ENCODE measurements at regions not wholly inside any gene's neighbourhood (a gene's known extent, or its start where the extent isn't known, plus 50 kb on each side); places are given as distances from the start of the nearest gene placed in this dataset.

DNA sequence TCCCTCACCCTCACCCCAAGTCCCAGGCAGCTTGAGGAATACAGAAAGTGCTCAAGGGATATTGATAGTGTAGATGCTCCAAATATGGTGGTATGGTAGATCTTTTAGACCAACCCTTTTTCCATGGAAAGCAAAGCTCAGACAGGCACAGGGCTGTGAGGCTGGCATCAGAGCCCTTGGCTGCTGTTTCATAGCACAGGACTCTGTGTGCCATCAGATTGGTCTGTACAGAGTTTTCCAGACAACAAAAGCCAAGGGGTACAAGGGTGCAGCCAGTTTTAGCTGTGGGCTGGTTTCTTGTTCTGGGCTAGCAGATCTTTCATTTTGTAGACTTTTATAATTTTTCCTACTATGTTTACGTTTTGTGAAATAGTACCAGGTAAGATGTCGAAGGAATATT lies 296.9 kb upstream of the TNP1 start:
- Histone ChIP-seq H3K4me1 (ENCODE audit: control insufficient read depth, insufficient read depth, low read length) (peaks cover 7% of the 10 kb centered on the region), H3K36me3 (ENCODE audit: control insufficient read depth, insufficient read depth, low read length) (no peaks in the 10 kb centered on the region), H3K9me3 (replicated peaks; ENCODE audit: control insufficient read depth, low read depth, low read length) (no peaks in the 10 kb centered on the region), H3K27me3 (ENCODE audit: control insufficient read depth, insufficient read depth, low read length) (peaks cover 9% of the 10 kb centered on the region), H3K27ac (ENCODE audit: low read length) (no peak overlapping the region), H3K4me3 (ENCODE audit: low read length) (no peak overlapping the region)
- WGBS (ENCODE audit: insufficient coverage): no CpG with 5 or more reads among the region's 2 CpGs
- no peak for DNase-seq

DNA sequence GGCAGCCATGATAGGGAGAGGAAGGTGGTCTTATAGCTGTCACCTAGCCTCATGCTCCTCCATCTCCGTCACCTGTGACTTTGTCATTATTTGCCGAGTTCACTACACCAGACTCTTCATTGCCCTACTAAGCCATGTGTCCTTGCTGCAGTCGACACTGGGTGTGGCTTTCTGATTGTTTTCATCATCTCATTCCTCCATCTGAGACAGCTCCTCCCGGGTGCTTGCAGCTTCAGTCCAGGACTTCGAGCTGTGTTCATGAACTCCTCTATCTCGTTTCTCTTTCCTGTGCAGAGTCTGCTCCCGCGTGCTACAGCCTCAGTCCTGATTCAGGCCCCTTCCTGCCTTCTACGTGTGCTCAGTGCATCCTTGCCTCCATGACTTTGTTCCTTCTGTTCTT lies 295.1 kb upstream of the TNP1 start:
- no peak for DNase-seq
- Histone ChIP-seq H3K27me3 (ENCODE audit: control insufficient read depth, insufficient read depth, low read length) (peaks cover 9% of the 10 kb centered on the region), H3K36me3 (ENCODE audit: control insufficient read depth, insufficient read depth, low read length) (no peaks in the 10 kb centered on the region), H3K4me3 (ENCODE audit: low read length) (no peak overlapping the region), H3K4me1 (ENCODE audit: control insufficient read depth, insufficient read depth, low read length) (no peaks in the 10 kb centered on the region), H3K9me3 (replicated peaks; ENCODE audit: control insufficient read depth, low read depth, low read length) (no peaks in the 10 kb centered on the region), H3K27ac (ENCODE audit: low read length) (no peak overlapping the region)
- WGBS (ENCODE audit: insufficient coverage): 81% methylated on average over 9 of the region's 9 CpGs

DNA sequence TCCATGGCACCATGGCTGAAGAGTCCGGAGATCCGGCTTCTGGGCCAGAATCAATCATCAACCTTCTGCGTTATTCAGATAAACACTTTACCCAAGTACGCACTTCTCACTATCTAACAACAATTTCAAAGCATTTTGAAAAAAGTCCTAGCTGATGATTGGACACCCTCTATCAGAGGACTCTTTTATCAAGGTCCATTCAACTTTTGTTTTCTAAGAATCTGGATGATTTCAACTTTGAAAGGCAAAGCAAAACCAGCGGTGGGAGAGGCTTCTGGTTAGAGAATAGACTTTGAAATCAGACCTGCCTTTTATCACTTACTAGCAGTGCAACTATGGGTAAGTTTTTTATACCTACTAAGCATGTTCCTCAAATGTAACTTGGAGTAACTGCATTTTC lies 293.6 kb upstream of the TNP1 start:
- H3K4me3 ChIP-seq (ENCODE audit: low read length): no peak overlapping the region
- no peak overlapping the region for H3K27ac ChIP-seq (ENCODE audit: low read length)
- H3K4me1 ChIP-seq (ENCODE audit: control insufficient read depth, insufficient read depth, low read length): no peaks in the 10 kb centered on the region
- H3K27me3 ChIP-seq (ENCODE audit: control insufficient read depth, insufficient read depth, low read length): peaks cover 9% of the 10 kb centered on the region
- 100% methylated on average over 2 of the region's 5 CpGs for WGBS (ENCODE audit: insufficient coverage)
- no peaks in the 10 kb centered on the region for H3K9me3 ChIP-seq (replicated peaks; ENCODE audit: control insufficient read depth, low read depth, low read length)
- no peak for DNase-seq
- no peaks in the 10 kb centered on the region for H3K36me3 ChIP-seq (ENCODE audit: control insufficient read depth, insufficient read depth, low read length)

DNA sequence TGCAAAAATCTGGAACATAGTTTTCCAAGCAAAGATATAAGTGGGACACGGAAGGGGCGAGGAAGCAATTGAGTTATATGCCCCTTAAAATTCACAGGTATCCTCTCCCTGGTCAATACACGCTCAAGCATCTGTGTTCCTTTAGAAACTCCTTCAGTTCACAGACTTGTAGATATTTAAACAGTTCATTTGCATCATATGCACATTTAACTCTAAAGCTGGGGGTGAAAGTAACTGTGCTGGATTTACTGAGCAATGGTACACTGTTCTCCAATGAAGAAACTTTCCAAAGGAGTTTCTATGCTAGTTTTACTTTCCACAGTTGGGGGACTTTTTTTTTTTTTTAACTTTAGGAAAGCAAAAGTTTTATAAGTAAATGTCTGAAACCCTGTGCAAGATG lies 293.0 kb upstream of the TNP1 start:
- H3K27me3 ChIP-seq (ENCODE audit: control insufficient read depth, insufficient read depth, low read length): peaks cover 9% of the 10 kb centered on the region
- DNase-seq: no peak
- H3K9me3 ChIP-seq (replicated peaks; ENCODE audit: control insufficient read depth, low read depth, low read length): no peaks in the 10 kb centered on the region
- H3K4me1 ChIP-seq (ENCODE audit: control insufficient read depth, insufficient read depth, low read length): no peaks in the 10 kb centered on the region
- H3K4me3 ChIP-seq (ENCODE audit: low read length): no peak overlapping the region
- H3K27ac ChIP-seq (ENCODE audit: low read length): no peak overlapping the region
- no peaks in the 10 kb centered on the region for H3K36me3 ChIP-seq (ENCODE audit: control insufficient read depth, insufficient read depth, low read length)
- no CpG with 5 or more reads among the region's 3 CpGs for WGBS (ENCODE audit: insufficient coverage)

DNA sequence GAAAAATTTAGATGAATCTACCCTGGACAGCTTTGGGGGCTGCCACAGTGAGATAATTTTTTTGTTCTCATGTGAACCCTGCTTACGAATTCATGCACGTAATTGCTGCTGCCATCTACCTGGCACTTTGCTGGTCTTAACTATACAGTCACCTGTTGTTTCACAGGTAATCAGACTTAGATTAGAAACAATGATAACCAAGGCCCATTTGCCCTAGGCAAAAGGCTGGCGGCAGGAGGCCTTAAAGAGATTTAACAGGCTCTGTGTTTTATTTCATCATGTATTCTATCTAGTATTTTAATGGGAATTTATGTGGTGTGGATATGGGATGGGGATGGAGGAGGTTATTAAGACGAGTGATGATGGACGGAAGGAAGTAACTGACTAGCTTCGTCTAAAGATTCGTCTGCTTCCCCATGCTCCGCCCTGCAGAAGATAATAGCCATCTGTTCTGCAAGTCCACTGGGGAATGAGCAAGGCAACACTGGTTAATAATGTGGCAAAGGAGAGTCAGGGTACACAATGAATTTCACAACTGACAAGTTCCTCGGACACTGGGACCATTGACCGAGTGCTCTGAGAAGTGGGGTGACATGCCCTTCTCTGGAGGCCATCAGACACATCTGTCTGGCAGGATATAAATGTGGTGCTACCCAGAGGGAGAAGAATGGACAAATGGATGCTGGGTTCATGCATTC lies 291.8 kb upstream of the TNP1 start:
- DNase-seq: no peak
- Histone ChIP-seq H3K4me1 (ENCODE audit: control insufficient read depth, insufficient read depth, low read length) (no peaks in the 10 kb centered on the region), H3K36me3 (ENCODE audit: control insufficient read depth, insufficient read depth, low read length) (no peaks in the 10 kb centered on the region), H3K4me3 (ENCODE audit: low read length) (no peak overlapping the region), H3K9me3 (replicated peaks; ENCODE audit: control insufficient read depth, low read depth, low read length) (no peaks in the 10 kb centered on the region), H3K27me3 (ENCODE audit: control insufficient read depth, insufficient read depth, low read length) (peaks cover 6% of the 10 kb centered on the region), H3K27ac (ENCODE audit: low read length) (no peak overlapping the region)
- 68% methylated on average over 9 of the region's 10 CpGs for WGBS (ENCODE audit: insufficient coverage)

DNA sequence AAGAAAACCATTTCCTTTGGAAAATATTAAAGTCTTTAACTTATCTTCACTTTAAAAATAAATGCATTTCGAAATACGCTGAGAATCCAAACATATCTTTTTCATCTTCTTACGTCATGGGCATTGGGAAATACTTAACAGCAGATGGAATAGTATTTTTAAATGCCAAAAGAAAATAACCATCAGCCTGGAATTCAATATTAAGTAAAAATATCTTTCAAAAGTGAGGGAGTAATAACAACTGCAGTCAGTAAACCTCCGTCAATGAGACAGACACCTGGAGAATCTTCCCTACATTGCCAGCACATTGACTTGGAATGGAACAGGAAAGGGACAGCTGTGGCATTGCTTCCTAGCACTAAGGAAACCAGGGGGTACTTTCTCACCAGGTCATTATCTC lies 290.4 kb upstream of the TNP1 start:
- WGBS (ENCODE audit: insufficient coverage): no CpG with 5 or more reads among the region's 4 CpGs
- H3K4me1 ChIP-seq (ENCODE audit: control insufficient read depth, insufficient read depth, low read length): no peaks in the 10 kb centered on the region
- no peak for DNase-seq
- H3K36me3 ChIP-seq (ENCODE audit: control insufficient read depth, insufficient read depth, low read length): no peaks in the 10 kb centered on the region
- no peak overlapping the region for H3K27ac ChIP-seq (ENCODE audit: low read length)
- no peaks in the 10 kb centered on the region for H3K9me3 ChIP-seq (replicated peaks; ENCODE audit: control insufficient read depth, low read depth, low read length)
- H3K27me3 ChIP-seq (ENCODE audit: control insufficient read depth, insufficient read depth, low read length): peaks cover 2% of the 10 kb centered on the region
- no peak overlapping the region for H3K4me3 ChIP-seq (ENCODE audit: low read length)

DNA sequence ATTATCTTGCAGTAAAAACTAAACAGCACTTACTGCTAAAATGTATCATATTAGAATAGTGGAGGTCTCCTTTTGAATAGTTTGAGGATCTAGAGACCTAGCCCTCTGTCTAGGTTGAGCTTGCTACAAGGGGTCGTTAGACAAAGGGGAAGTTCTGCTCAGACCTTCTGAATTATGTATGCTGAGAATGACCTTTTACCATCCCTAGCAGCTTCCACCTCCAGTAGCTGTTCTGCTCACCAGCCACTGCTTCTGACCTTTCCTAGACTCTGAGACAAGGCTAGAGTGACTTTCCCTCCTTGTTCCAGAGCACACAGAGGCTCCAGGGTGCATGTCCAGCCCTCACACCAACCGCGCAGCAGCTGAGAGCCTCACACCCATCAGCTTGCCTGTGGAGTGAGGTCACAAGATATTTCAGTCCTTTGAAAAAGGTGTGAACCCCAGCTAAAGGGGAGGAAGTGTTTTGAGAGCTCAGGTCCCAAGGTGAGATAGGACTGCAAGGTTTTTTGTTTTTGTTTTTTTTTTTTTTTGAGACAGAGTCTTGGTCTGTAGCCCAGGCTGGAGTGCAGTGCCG lies 289.3 kb upstream of the TNP1 start:
- Histone ChIP-seq H3K4me3 (ENCODE audit: low read length) (no peak overlapping the region), H3K27ac (ENCODE audit: low read length) (no peak overlapping the region), H3K36me3 (ENCODE audit: control insufficient read depth, insufficient read depth, low read length) (no peaks in the 10 kb centered on the region), H3K9me3 (replicated peaks; ENCODE audit: control insufficient read depth, low read depth, low read length) (no peaks in the 10 kb centered on the region), H3K4me1 (ENCODE audit: control insufficient read depth, insufficient read depth, low read length) (no peaks in the 10 kb centered on the region), H3K27me3 (ENCODE audit: control insufficient read depth, insufficient read depth, low read length) (no peaks in the 10 kb centered on the region)
- WGBS (ENCODE audit: insufficient coverage): 90% methylated on average over 2 of the region's 4 CpGs
- DNase-seq: no peak

DNA sequence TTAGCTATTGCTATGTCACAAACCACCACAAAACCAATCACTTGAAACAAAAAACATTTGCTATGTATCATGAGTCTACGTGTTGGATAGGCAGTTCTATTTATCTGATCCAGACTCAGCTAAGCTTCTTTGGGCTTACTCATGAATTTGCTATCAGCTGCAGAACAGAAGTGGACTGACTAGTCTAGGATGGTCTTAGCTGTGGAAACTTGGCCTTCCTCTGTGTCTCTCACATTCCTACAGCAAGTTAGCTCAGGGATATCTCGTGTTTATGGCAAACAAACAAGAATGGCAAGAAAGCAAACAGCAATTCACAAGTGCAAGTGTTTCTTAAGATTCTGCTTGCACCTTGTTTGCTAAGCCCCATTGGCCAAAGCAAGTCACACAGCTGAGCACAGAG lies 288.0 kb upstream of the TNP1 start:
- WGBS (ENCODE audit: insufficient coverage): 68% methylated on average over 2 of the region's 2 CpGs
- H3K27me3 ChIP-seq (ENCODE audit: control insufficient read depth, insufficient read depth, low read length): no peaks in the 10 kb centered on the region
- H3K36me3 ChIP-seq (ENCODE audit: control insufficient read depth, insufficient read depth, low read length): no peaks in the 10 kb centered on the region
- no peak for DNase-seq
- H3K4me1 ChIP-seq (ENCODE audit: control insufficient read depth, insufficient read depth, low read length): no peaks in the 10 kb centered on the region
- H3K27ac ChIP-seq (ENCODE audit: low read length): no peak overlapping the region
- H3K9me3 ChIP-seq (replicated peaks; ENCODE audit: control insufficient read depth, low read depth, low read length): peaks cover under 1% of the 10 kb centered on the region
- H3K4me3 ChIP-seq (ENCODE audit: low read length): no peak overlapping the region

DNA sequence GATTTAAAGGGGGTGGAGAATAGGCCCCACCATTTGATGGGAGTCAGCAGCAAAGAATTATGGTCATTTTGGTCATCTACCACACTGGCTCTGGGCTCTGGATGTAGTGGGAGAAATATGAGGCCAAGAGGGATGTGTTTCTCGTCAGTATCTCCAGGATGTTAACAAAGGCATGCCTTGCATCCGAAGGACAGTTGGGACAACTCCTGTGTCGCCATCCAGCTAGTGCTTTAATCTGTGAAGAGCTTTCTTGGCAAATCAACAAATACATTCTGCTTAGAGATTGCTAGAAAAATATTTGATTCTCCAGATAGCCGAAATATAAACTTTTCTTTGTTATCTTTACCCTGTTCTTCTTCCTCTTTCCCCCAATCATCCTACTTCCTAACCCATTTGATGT lies 287.1 kb upstream of the TNP1 start:
- Histone ChIP-seq H3K27me3 (ENCODE audit: control insufficient read depth, insufficient read depth, low read length) (no peaks in the 10 kb centered on the region), H3K36me3 (ENCODE audit: control insufficient read depth, insufficient read depth, low read length) (no peaks in the 10 kb centered on the region), H3K4me1 (ENCODE audit: control insufficient read depth, insufficient read depth, low read length) (no peaks in the 10 kb centered on the region), H3K27ac (ENCODE audit: low read length) (no peak overlapping the region), H3K9me3 (replicated peaks; ENCODE audit: control insufficient read depth, low read depth, low read length) (peaks cover 9% of the 10 kb centered on the region), H3K4me3 (ENCODE audit: low read length) (no peak overlapping the region)
- 74% methylated on average over 3 of the region's 4 CpGs for WGBS (ENCODE audit: insufficient coverage)
- no peak for DNase-seq

DNA sequence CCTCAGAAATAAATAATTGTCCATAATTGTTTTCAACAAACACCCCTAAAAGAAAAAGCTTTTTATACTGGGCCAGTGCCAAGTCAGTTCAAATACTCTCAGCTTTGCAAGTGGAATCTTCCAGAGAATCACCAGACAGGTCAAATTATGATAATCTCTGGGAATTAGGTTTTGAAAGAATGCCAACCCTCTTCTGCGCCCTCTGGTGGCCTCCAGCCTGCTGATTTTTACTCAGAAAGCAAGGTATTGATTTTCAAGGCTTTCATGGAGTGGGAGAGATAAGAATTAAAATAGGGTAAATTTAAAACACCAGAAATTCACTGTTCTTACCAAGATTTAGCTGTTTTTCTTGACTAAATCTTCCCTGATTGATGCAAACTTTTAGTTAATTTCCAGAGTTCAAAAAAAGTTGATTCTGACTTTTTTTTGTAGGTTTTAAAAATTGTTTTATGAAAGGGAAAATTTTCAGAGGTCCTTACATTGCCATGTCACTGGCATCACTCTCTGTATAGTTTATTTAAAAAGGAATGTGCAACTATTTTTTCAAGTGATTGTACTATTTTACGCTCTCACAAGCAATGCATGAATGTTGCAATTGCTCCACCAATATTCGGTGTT lies 282.9 kb upstream of the TNP1 start:
- H3K36me3 ChIP-seq (ENCODE audit: control insufficient read depth, insufficient read depth, low read length): no peaks in the 10 kb centered on the region
- no CpG with 5 or more reads among the region's 3 CpGs for WGBS (ENCODE audit: insufficient coverage)
- no peak overlapping the region for H3K4me3 ChIP-seq (ENCODE audit: low read length)

More for the DNA sequence above, 282.9 kb upstream of the TNP1 start:
- DNase-seq: no peak
- Histone ChIP-seq H3K27me3 (ENCODE audit: control insufficient read depth, insufficient read depth, low read length) (no peaks in the 10 kb centered on the region), H3K27ac (ENCODE audit: low read length) (no peak overlapping the region), H3K9me3 (replicated peaks; ENCODE audit: control insufficient read depth, low read depth, low read length) (peaks cover 24% of the 10 kb centered on the region), H3K4me1 (ENCODE audit: control insufficient read depth, insufficient read depth, low read length) (no peaks in the 10 kb centered on the region)

All from muscle of leg (tissue), 3 donors.